SW 1271 (cell line): ENCODE measurements at regions not wholly inside any gene's neighbourhood (a gene's known extent, or its start where the extent isn't known, plus 50 kb on each side); places are given as distances from the start of the nearest gene placed in this dataset.
"Not testable (repeated sequence)": the region's sequence is repeated elsewhere in the genome, so short reads cannot be mapped to it uniquely, and the experiment has no call there.

Source experiments
- DNase-seq, 2 experiments: peaks; one replicate each; lab custom pipeline; 2025; lab: John Stamatoyannopoulos, UW

- no peak for DNase-seq
Observed at GRCh38 chr15:59896663-59897074, 107.4 kb upstream of the FOXB1 start.

- no peak for DNase-seq
Observed at GRCh38 chr15:59894835-59895234, 109.3 kb upstream of the FOXB1 start.

GRCh38 chr15:59892985-59893384 is 111.1 kb upstream of the FOXB1 start:
- DNase-seq, result no peak

GRCh38 chr15:59887870-59888269 is 116.2 kb upstream of the FOXB1 start:
- DNase-seq, result not testable (repeated sequence)

- no peak for DNase-seq
Observed at GRCh38 chr15:59887211-59887610, 116.9 kb upstream of the FOXB1 start.

- DNase-seq, result no peak
Observed at GRCh38 chr15:59886441-59886840, 117.7 kb upstream of the FOXB1 start.

GRCh38 chr15:59885832-59886231 is 118.3 kb upstream of the FOXB1 start:
- no peak for DNase-seq

GRCh38 chr15:59879506-59880265 is 124.4 kb upstream of the FOXB1 start:
- DNase-seq, result no peak

- no peak for DNase-seq
Observed at GRCh38 chr15:59876140-59876539, 128.0 kb upstream of the FOXB1 start.

- no peak for DNase-seq
Observed at GRCh38 chr15:59873644-59874272, 130.4 kb upstream of the FOXB1 start.

- no peak for DNase-seq
Observed at GRCh38 chr15:59867086-59867855, 136.8 kb upstream of the FOXB1 start.

GRCh38 chr15:59866642-59867041 is 137.5 kb upstream of the FOXB1 start:
- no peak for DNase-seq

GRCh38 chr15:59862191-59863155 is 141.6 kb upstream of the FOXB1 start:
- DNase-seq, result no peak

- no peak for DNase-seq
Observed at GRCh38 chr15:59847968-59848367, 156.1 kb upstream of the FOXB1 start.

- no peak for DNase-seq
Observed at GRCh38 chr15:59845942-59846499, 156.9 kb upstream of the BNIP2 start.

- DNase-seq, result no peak
Observed at GRCh38 chr15:59843609-59844008, 154.5 kb upstream of the BNIP2 start.

- DNase-seq, result no peak
Observed at GRCh38 chr15:59841036-59841435, 151.9 kb upstream of the BNIP2 start.

- DNase-seq, result no peak
Observed at GRCh38 chr15:59839906-59840305, 150.8 kb upstream of the BNIP2 start.

- no peak for DNase-seq
Observed at GRCh38 chr15:59838900-59839299, 149.8 kb upstream of the BNIP2 start.

- DNase-seq, result no peak
Observed at GRCh38 chr15:59835776-59836175, 146.7 kb upstream of the BNIP2 start.

- no peak for DNase-seq
Observed at GRCh38 chr15:59834528-59834927, 145.4 kb upstream of the BNIP2 start.
